DMS153 (cell line): ENCODE measurements at regions not wholly inside any gene's neighbourhood (a gene's known extent, or its start where the extent isn't known, plus 50 kb on each side); places are given as distances from the start of the nearest gene placed in this dataset.
A peak's percentile ranks its signal among the peaks of the same experiment; 100 is the strongest.
"Not testable (repeated sequence)": the region's sequence is repeated elsewhere in the genome, so short reads cannot be mapped to it uniquely, and the experiment has no call there.

ENCODE experiments used
- DNase-seq: peaks from one replicate; lab custom pipeline; 2025; lab: John Stamatoyannopoulos, UW

- DNase-seq = no peak
Observed at GRCh38 chr3:72627271-72627670, 221.0 kb downstream of the SHQ1 start.

- DNase-seq = no peak
Observed at GRCh38 chr3:72625602-72626337, 222.5 kb downstream of the SHQ1 start.

GRCh38 chr3:72624656-72625055 lies 223.6 kb downstream of the SHQ1 start:
- no peak for DNase-seq

GRCh38 chr3:72618739-72619138 lies 229.5 kb downstream of the SHQ1 start:
- DNase-seq = no peak

GRCh38 chr3:72617424-72618024 lies 230.7 kb downstream of the SHQ1 start:
- no peak for DNase-seq

- no peak for DNase-seq
Observed at GRCh38 chr3:72615776-72616175, 232.5 kb downstream of the SHQ1 start.

- DNase-seq = no peak
Observed at GRCh38 chr3:72615182-72615581, 233.1 kb downstream of the SHQ1 start.

GRCh38 chr3:72614394-72615074 lies 233.7 kb downstream of the SHQ1 start:
- no peak for DNase-seq

GRCh38 chr3:72613871-72614270 lies 234.4 kb downstream of the SHQ1 start:
- no peak for DNase-seq

- DNase-seq = not testable (repeated sequence)
Observed at GRCh38 chr3:72609114-72609513, 239.1 kb downstream of the SHQ1 start.

- DNase-seq = peak; percentile 5
Observed at GRCh38 chr3:72606005-72606800, 242.0 kb downstream of the SHQ1 start.

GRCh38 chr3:72604328-72604727 lies 243.9 kb downstream of the SHQ1 start:
- DNase-seq = no peak

GRCh38 chr3:72601983-72602750 lies 246.1 kb downstream of the SHQ1 start:
- no peak for DNase-seq

GRCh38 chr3:72601060-72601459 lies 247.2 kb downstream of the SHQ1 start:
- no peak for DNase-seq

GRCh38 chr3:72597756-72598195 lies 250.5 kb downstream of the SHQ1 start:
- DNase-seq = no peak

- DNase-seq = no peak
Observed at GRCh38 chr3:72597043-72597442, 251.2 kb downstream of the SHQ1 start.

GRCh38 chr3:72595927-72596610 lies 252.2 kb downstream of the SHQ1 start:
- DNase-seq = no peak

GRCh38 chr3:72595376-72595775 lies 252.9 kb downstream of the SHQ1 start:
- DNase-seq = no peak

- DNase-seq = no peak
Observed at GRCh38 chr3:72594615-72595215, 253.5 kb downstream of the SHQ1 start.

- no peak for DNase-seq
Observed at GRCh38 chr3:72593881-72594397, 254.3 kb downstream of the SHQ1 start.
